ENCODE measurements at regions not wholly inside any gene's neighbourhood (a gene's known extent, or its start where the extent isn't known, plus 50 kb on each side); places are given as distances from the start of the nearest gene placed in this dataset.
A peak's percentile ranks its signal among the peaks of the same experiment; 100 is the strongest.

GRCh38 chr3:10555263-10555662, 49.9 kb upstream of the ATP2B2 start:
- DNase-seq (ENCODE audit: low read depth in 3 of 3) = no peak

- DNase-seq (ENCODE audit: low read depth in 3 of 3) = no peak
Observed at GRCh38 chr3:10556312-10556711, 50.9 kb upstream of the ATP2B2 start.

GRCh38 chr3:10557250-10557649, 51.9 kb upstream of the ATP2B2 start:
- DNase-seq (ENCODE audit: low read depth in 3 of 3) = no peak

GRCh38 chr3:10557781-10558373, 52.5 kb upstream of the ATP2B2 start:
- DNase-seq (ENCODE audit: low read depth in 3 of 3) = no peak

GRCh38 chr3:10558736-10559135, 53.4 kb upstream of the ATP2B2 start:
- no peak for DNase-seq (ENCODE audit: low read depth in 3 of 3)

GRCh38 chr3:10560060-10560861, 54.9 kb upstream of the ATP2B2 start:
- DNase-seq (ENCODE audit: low read depth in 3 of 3) = no peak

- DNase-seq (ENCODE audit: low read depth in 3 of 3) = no peak
Observed at GRCh38 chr3:10561162-10561945, 56.0 kb upstream of the ATP2B2 start.

- DNase-seq (ENCODE audit: low read depth in 3 of 3) = peak in 1 of 3 experiments; percentile 3
Observed at GRCh38 chr3:10561946-10562560, 56.7 kb upstream of the ATP2B2 start.

GRCh38 chr3:10563396-10563795, 58.0 kb upstream of the ATP2B2 start:
- no peak for DNase-seq (ENCODE audit: low read depth in 3 of 3)

- no peak for DNase-seq (ENCODE audit: low read depth in 3 of 3)
Observed at GRCh38 chr3:10565814-10566213, 60.4 kb upstream of the ATP2B2 start.

GRCh38 chr3:10566451-10566850, 61.1 kb upstream of the ATP2B2 start:
- DNase-seq (ENCODE audit: low read depth in 3 of 3) = no peak

GRCh38 chr3:10568549-10568948, 63.2 kb upstream of the ATP2B2 start:
- DNase-seq (ENCODE audit: low read depth in 3 of 3) = no peak

- no peak for DNase-seq (ENCODE audit: low read depth in 3 of 3)
Observed at GRCh38 chr3:10570196-10570946, 65.0 kb upstream of the ATP2B2 start.

GRCh38 chr3:10574101-10574620, 68.8 kb upstream of the ATP2B2 start:
- no peak for DNase-seq (ENCODE audit: low read depth in 3 of 3)

GRCh38 chr3:10575601-10576160, 70.3 kb upstream of the ATP2B2 start:
- no peak for DNase-seq (ENCODE audit: low read depth in 3 of 3)

GRCh38 chr3:10577486-10577885, 72.1 kb upstream of the ATP2B2 start:
- DNase-seq (ENCODE audit: low read depth in 3 of 3) = no peak

- DNase-seq (ENCODE audit: low read depth in 3 of 3) = no peak
Observed at GRCh38 chr3:10580426-10580825, 75.0 kb upstream of the ATP2B2 start.

GRCh38 chr3:10581251-10581650, 75.9 kb upstream of the ATP2B2 start:
- DNase-seq (ENCODE audit: low read depth in 3 of 3) = no peak

GRCh38 chr3:10581716-10582115, 76.3 kb upstream of the ATP2B2 start:
- no peak for DNase-seq (ENCODE audit: low read depth in 3 of 3)

- no peak for DNase-seq (ENCODE audit: low read depth in 3 of 3)
Observed at GRCh38 chr3:10582733-10583132, 77.3 kb upstream of the ATP2B2 start.

Data from stimulated activated CD4-positive, alpha-beta T cell treated with anti-CD3 and anti-CD28 coated beads, TNF-alpha, amount 100 ng/mL, for 24 hours (primary cell).